ENCODE measurements at regions not wholly inside any gene's neighbourhood (a gene's known extent, or its start where the extent isn't known, plus 50 kb on each side); places are given as distances from the start of the nearest gene placed in this dataset.

DNA sequence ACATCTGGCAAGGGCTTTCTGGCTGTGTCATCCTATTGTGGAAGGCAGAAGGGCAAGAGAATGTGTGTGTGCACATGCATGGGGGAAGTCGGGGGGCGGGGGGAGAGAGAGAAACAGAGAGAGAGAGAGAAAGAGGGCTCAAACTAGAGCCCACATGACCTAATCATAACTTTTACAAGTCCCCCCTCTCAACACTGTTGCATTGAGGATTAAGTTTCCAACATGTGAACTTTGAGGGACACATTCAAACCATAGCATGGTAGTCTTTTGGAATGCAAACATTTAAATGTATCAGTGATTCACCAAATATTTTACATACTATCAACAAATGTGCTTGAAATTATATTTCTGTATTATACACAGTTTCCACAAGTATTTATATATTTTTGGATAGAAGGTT, 655.4 kb upstream of the B3GALT2 start:
- Histone ChIP-seq H3K27ac (no peak overlapping the region), H3K4me1 (no peaks in the 10 kb centered on the region), H3K27me3 (no peaks in the 10 kb centered on the region), H3K36me3 (no peaks in the 10 kb centered on the region), H3K4me3 (no peak overlapping the region), H3K9me3 (no peaks in the 10 kb centered on the region)
- no peak for TF ChIP-seq POLR2AphosphoS5 (IDR thresholded peaks at IDR 0.05)
- WGBS: 100% methylated on average over 1 of the region's 2 CpGs
- DNase-seq (ENCODE audit: low spot score in 2 of 2): no peak

DNA sequence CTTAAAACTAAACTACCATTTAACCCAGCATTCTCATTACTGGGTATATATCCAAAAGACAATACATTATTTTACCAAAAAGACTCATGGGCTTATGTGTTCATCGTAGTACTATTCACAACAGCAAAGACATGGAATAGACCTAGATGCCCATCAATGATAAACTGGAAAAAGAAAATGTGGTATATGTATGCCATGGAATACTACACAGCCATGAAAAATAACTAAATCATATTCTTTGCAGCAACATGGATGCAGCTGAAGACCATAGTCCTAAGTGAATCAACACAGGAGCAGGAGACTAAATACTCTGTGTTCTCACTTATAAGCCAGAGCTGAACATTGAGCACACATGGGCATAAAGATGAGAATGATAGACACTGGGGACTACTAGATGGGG, 645.1 kb upstream of the B3GALT2 start:
- WGBS: 97% methylated on average over 1 of the region's 1 CpG
- no peaks in the 10 kb centered on the region for H3K4me1 ChIP-seq
- TF ChIP-seq EP300 (IDR thresholded peaks at IDR 0.05) (no peak), POLR2A (IDR thresholded peaks at IDR 0.05) (no peak), POLR2AphosphoS5 (IDR thresholded peaks at IDR 0.05) (no peak)
- TF ChIP-seq, protein P1, sequence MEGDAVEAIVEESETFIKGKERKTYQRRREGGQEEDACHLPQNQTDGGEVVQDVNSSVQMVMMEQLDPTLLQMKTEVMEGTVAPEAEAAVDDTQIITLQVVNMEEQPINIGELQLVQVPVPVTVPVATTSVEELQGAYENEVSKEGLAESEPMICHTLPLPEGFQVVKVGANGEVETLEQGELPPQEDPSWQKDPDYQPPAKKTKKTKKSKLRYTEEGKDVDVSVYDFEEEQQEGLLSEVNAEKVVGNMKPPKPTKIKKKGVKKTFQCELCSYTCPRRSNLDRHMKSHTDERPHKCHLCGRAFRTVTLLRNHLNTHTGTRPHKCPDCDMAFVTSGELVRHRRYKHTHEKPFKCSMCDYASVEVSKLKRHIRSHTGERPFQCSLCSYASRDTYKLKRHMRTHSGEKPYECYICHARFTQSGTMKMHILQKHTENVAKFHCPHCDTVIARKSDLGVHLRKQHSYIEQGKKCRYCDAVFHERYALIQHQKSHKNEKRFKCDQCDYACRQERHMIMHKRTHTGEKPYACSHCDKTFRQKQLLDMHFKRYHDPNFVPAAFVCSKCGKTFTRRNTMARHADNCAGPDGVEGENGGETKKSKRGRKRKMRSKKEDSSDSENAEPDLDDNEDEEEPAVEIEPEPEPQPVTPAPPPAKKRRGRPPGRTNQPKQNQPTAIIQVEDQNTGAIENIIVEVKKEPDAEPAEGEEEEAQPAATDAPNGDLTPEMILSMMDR (IDR thresholded peaks at IDR 0.05): no peak

DNA sequence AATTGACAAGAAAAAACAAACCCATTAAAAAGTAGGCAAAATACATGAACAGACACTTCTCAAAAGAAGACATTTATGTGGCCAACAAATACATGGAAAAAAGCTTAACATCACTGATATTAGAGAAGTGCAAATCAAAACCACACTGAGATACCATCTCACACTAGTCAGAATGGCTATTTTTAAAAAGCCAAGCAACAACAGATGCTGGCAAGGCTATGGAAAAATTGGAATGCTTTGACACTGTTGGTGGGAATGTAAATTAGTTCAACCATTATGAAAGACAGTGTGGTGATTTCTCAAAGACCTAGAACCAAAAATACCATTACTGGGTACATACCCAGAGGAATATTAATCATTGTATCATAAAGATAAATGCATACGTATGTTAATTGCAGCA, 641.1 kb upstream of the B3GALT2 start:
- WGBS: 94% methylated on average over 1 of the region's 1 CpG
- H3K4me1 ChIP-seq: no peaks in the 10 kb centered on the region
- TF ChIP-seq, protein P1 (IDR thresholded peaks at IDR 0.05): no peak
- no peak for TF ChIP-seq POLR2A (IDR thresholded peaks at IDR 0.05)
- TF ChIP-seq POLR2AphosphoS5 (IDR thresholded peaks at IDR 0.05): no peak
- no peak for TF ChIP-seq EP300 (IDR thresholded peaks at IDR 0.05)

More for the DNA sequence above, 645.1 kb upstream of the B3GALT2 start:
- H3K36me3 ChIP-seq: no peaks in the 10 kb centered on the region
- H3K4me3 ChIP-seq: no peak overlapping the region
- no peaks in the 10 kb centered on the region for H3K27me3 ChIP-seq
- H3K27ac ChIP-seq: no peak overlapping the region
- DNase-seq (ENCODE audit: low spot score in 2 of 2): no peak
- H3K9me3 ChIP-seq: peaks cover 4% of the 10 kb centered on the region

DNA sequence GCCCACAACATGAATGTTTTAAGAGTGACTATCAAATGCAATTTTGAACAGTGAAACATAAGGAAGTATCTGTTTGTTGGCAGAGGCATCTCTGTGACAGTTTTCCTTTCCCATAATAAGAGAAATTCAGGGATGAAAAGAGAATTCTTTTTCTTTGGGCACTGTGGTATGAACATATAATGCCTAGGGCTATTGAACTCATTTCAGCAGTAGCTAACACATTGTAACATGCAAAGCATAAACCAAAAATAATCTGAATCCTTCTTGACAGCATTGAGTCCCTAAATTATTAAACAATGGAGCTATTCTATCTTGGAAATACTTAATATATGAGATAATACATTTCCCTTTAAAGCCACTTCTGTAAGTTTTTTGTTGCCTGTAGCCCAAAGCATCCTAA, 633.0 kb upstream of the B3GALT2 start:
- no peaks in the 10 kb centered on the region for H3K36me3 ChIP-seq
- H3K27me3 ChIP-seq: no peaks in the 10 kb centered on the region
- TF ChIP-seq, protein P1 (IDR thresholded peaks at IDR 0.05): no peak
- no peak for TF ChIP-seq EP300 (IDR thresholded peaks at IDR 0.05)
- TF ChIP-seq POLR2AphosphoS5 (IDR thresholded peaks at IDR 0.05): no peak
- TF ChIP-seq POLR2A (IDR thresholded peaks at IDR 0.05): no peak
- no peak overlapping the region for H3K4me3 ChIP-seq
- H3K27ac ChIP-seq: no peak overlapping the region
- no peak for DNase-seq (ENCODE audit: low spot score in 2 of 2)
- H3K4me1 ChIP-seq: no peaks in the 10 kb centered on the region
- no peaks in the 10 kb centered on the region for H3K9me3 ChIP-seq

More for the DNA sequence above, 641.1 kb upstream of the B3GALT2 start:
- no peaks in the 10 kb centered on the region for H3K27me3 ChIP-seq
- no peak overlapping the region for H3K4me3 ChIP-seq
- no peak for DNase-seq (ENCODE audit: low spot score in 2 of 2)
- H3K36me3 ChIP-seq: no peaks in the 10 kb centered on the region
- H3K27ac ChIP-seq: no peak overlapping the region
- peaks cover 4% of the 10 kb centered on the region for H3K9me3 ChIP-seq

DNA sequence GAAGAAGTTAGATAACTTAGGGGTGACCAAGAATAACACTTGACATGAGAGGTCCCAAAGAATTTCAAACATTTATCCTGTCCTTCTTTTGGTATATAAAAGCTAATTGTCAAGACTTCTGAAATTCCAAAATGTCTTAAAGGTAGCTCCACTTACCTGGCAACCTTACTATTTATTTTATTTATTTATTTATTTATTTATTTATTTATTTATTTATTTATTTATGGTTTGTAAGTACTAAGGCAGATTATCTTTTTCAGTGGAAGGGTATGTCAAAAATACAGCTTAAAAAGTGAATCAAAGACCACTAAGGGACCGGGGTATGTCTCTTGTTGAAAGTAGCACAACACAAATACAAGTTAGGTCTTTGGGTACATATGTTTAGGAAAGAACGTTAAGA, 620.8 kb upstream of the B3GALT2 start:
- TF ChIP-seq, protein P1 (IDR thresholded peaks at IDR 0.05): no peak
- TF ChIP-seq EP300 (IDR thresholded peaks at IDR 0.05) (no peak), POLR2AphosphoS5 (IDR thresholded peaks at IDR 0.05) (no peak), POLR2A (IDR thresholded peaks at IDR 0.05) (no peak)
- 84% methylated on average over 2 of the region's 2 CpGs for WGBS
- Histone ChIP-seq H3K9me3 (no peaks in the 10 kb centered on the region), H3K4me1 (no peaks in the 10 kb centered on the region), H3K36me3 (no peaks in the 10 kb centered on the region), H3K27ac (no peak overlapping the region), H3K4me3 (no peak overlapping the region), H3K27me3 (no peaks in the 10 kb centered on the region)
- no peak for DNase-seq (ENCODE audit: low spot score in 2 of 2)
